H9 (cell line): ENCODE measurements at regions not wholly inside any gene's neighbourhood (a gene's known extent, or its start where the extent isn't known, plus 50 kb on each side); places are given as distances from the start of the nearest gene placed in this dataset.
A peak's percentile ranks its signal among the peaks of the same experiment; 100 is the strongest.

Experiments used
- DNase-seq: peaks from one replicate; pipeline ENCODE4 v3.0.0-alpha.2; 2017
- H2AFZ ChIP-seq: one replicate; pipeline ENCODE4 v1.6.1; 2013; ENCODE audit warnings: mild to moderate bottlenecking, low read length, control low read depth, moderate library complexity
- H2AK5ac ChIP-seq: 2 replicates; pipeline ENCODE4 v1.6.1; 2013; ENCODE audit warnings: low read length, control low read depth, mixed read lengths; ENCODE audit not compliant: insufficient read length
- H2BK120ac ChIP-seq: one replicate; pipeline ENCODE4 v1.6.1; 2013; ENCODE audit warnings: low read depth, mild to moderate bottlenecking, low read length, control low read depth, inconsistent platforms; ENCODE audit not compliant: poor library complexity, severe bottlenecking
- H2BK12ac ChIP-seq: 2 replicates; pipeline ENCODE4 v1.6.1; 2013; ENCODE audit warnings: low read length, control low read depth, mixed read lengths, low read depth; ENCODE audit not compliant: insufficient read length
- H2BK15ac ChIP-seq: 2 replicates; pipeline ENCODE4 v1.6.1; 2013; ENCODE audit warnings: low read depth, low read length, control low read depth
- H2BK20ac ChIP-seq: one replicate; pipeline ENCODE4 v1.6.1; 2013; ENCODE audit warnings: low read depth, mild to moderate bottlenecking, low read length, control low read depth, inconsistent platforms; ENCODE audit not compliant: poor library complexity, severe bottlenecking
- H2BK5ac ChIP-seq: 2 replicates; pipeline ENCODE4 v1.6.1; 2013; ENCODE audit warnings: low read length, control low read depth, mixed read lengths; ENCODE audit not compliant: insufficient read length
- H3K14ac ChIP-seq: 2 replicates; pipeline ENCODE4 v1.6.1; 2013; ENCODE audit warnings: low read length, control low read depth; ENCODE audit not compliant: insufficient read depth
- H3K18ac ChIP-seq: 2 replicates; pipeline ENCODE4 v1.6.1; 2013; ENCODE audit warnings: low read depth, mild to moderate bottlenecking, mixed read lengths, low read length, control low read depth; ENCODE audit not compliant: insufficient read length
- H3K23ac ChIP-seq: 2 replicates; pipeline ENCODE4 v1.6.1; 2013; ENCODE audit warnings: low read length, control low read depth, mixed read lengths, low read depth; ENCODE audit not compliant: insufficient read length
- H3K23me2 ChIP-seq: 2 replicates; pipeline ENCODE4 v1.6.1; 2013; ENCODE audit warnings: low read depth, mild to moderate bottlenecking, mixed read lengths, low read length, control low read depth; ENCODE audit not compliant: insufficient read length, poor library complexity, severe bottlenecking
- H3K27ac ChIP-seq: 2 replicates; pipeline ENCODE4 v1.5.1; 2013; ENCODE audit warnings: low read length, control low read depth, mixed read lengths, low read depth; ENCODE audit not compliant: insufficient read length
- H3K27me3 ChIP-seq: 2 replicates; pipeline ENCODE4 v1.6.1; 2013; ENCODE audit warnings: low read length, control low read depth, inconsistent platforms; ENCODE audit not compliant: insufficient read depth
- H3K4ac ChIP-seq: 2 replicates; pipeline ENCODE4 v1.6.1; 2013; ENCODE audit warnings: low read depth, mild to moderate bottlenecking, control low read depth, inconsistent platforms, low read length, moderate library complexity
- H3K4me1 ChIP-seq: 2 replicates; pipeline ENCODE4 v1.6.1; 2013; ENCODE audit warnings: low read length, control low read depth, inconsistent platforms; ENCODE audit not compliant: insufficient read depth
- H3K4me2 ChIP-seq: 2 replicates; pipeline ENCODE4 v1.6.1; 2013; ENCODE audit warnings: low read length, control low read depth, mixed read lengths; ENCODE audit not compliant: insufficient read length, insufficient read depth
- H3K56ac ChIP-seq: 2 replicates; pipeline ENCODE4 v1.6.1; 2013; ENCODE audit warnings: low read depth, mild to moderate bottlenecking, mixed read lengths, low read length, control low read depth; ENCODE audit not compliant: insufficient read length
- H3K79me1 ChIP-seq: 2 replicates; pipeline ENCODE4 v1.6.1; 2013; ENCODE audit warnings: low read depth, mild to moderate bottlenecking, moderate library complexity, low read length, control low read depth, inconsistent platforms; ENCODE audit not compliant: insufficient read depth, poor library complexity, severe bottlenecking
- H3K79me2 ChIP-seq: 2 replicates; pipeline ENCODE4 v1.6.1; 2013; ENCODE audit warnings: low read length, control low read depth, inconsistent platforms; ENCODE audit not compliant: insufficient read depth
- H3K9ac ChIP-seq: 2 replicates; pipeline ENCODE4 v1.6.1; 2013; ENCODE audit warnings: low read length, control low read depth, mixed read lengths; ENCODE audit not compliant: insufficient read length; ENCODE audit errors: extremely low read depth
- H3K9me3 ChIP-seq: one replicate; pipeline ENCODE4 v1.6.1; 2013; ENCODE audit warnings: low read depth, low read length, inconsistent platforms; ENCODE audit not compliant: control insufficient read depth
- H3T11ph ChIP-seq: one replicate; pipeline ENCODE4 v1.6.1; 2013; ENCODE audit warnings: mild to moderate bottlenecking, low read length, control low read depth, inconsistent platforms
- H4K20me1 ChIP-seq: one replicate; pipeline ENCODE4 v1.6.1; 2013; ENCODE audit not compliant: control insufficient read depth, insufficient read length, insufficient read depth
- H4K5ac ChIP-seq: 2 replicates; pipeline ENCODE4 v1.6.1; 2013; ENCODE audit warnings: low read depth, mild to moderate bottlenecking, mixed read lengths, low read length, control low read depth; ENCODE audit not compliant: insufficient read length
- H4K8ac ChIP-seq: replicated peaks from 2 replicates; pipeline ENCODE4 v1.6.1; 2013; ENCODE audit warnings: low read length, control low read depth, mixed read lengths, low read depth; ENCODE audit not compliant: insufficient read length
- H4K91ac ChIP-seq: 2 replicates; pipeline ENCODE4 v1.6.1; 2013; ENCODE audit warnings: low read depth, mild to moderate bottlenecking, moderate library complexity, mixed read lengths, low read length, control low read depth; ENCODE audit not compliant: insufficient read length
- H3K27ac Mint-ChIP-seq, 3 experiments: 2 replicates in 2 of 3; 3 replicates in 1 of 3; pipeline ENCODE4 v1.8.0; 2020 to 2021; ENCODE audit warnings: mixed read lengths in 3 of 3, mild to moderate bottlenecking in 1 of 3, moderate library complexity in 1 of 3
- H3K27me3 Mint-ChIP-seq: 2 replicates; pipeline ENCODE4 v1.8.0; 2021; ENCODE audit warnings: low read depth, mild to moderate bottlenecking, moderate library complexity, mixed read lengths
- H3K36me3 Mint-ChIP-seq, 3 experiments: 2 replicates in 2 of 3; 3 replicates in 1 of 3; pipeline ENCODE4 v1.8.0; 2020 to 2021; ENCODE audit warnings: low read depth in 3 of 3, mixed read lengths in 3 of 3; ENCODE audit not compliant: insufficient read depth in 1 of 3
- H3K4me1 Mint-ChIP-seq, 2 experiments: 2 replicates each; pipeline ENCODE4 v1.8.0; 2020; ENCODE audit warnings: mixed read lengths in 2 of 2
- H3K4me3 Mint-ChIP-seq, 2 experiments: 2 replicates in 1 of 2; 3 replicates in 1 of 2; pipeline ENCODE4 v1.8.0; 2020 to 2021; ENCODE audit warnings: mild to moderate bottlenecking in 2 of 2, mixed read lengths in 2 of 2, moderate library complexity in 1 of 2
- H3K9me3 Mint-ChIP-seq, 2 experiments: 2 replicates in 1 of 2; 3 replicates in 1 of 2; pipeline ENCODE4 v1.8.0; 2020; ENCODE audit warnings: mild to moderate bottlenecking in 2 of 2, mixed read lengths in 2 of 2, moderate library complexity in 1 of 2
- WGBS: extraction: QIAGEN DNeasy Blood & Tissue Kit; methylation state at CpG from one replicate; pipeline ENCODE4 v1.1.7; 2013; ENCODE audit warnings: missing lambda C conversion rate, low lambda C conversion rate, mixed read lengths; ENCODE audit not compliant: insufficient read length; ENCODE audit errors: extremely low coverage; 5-methylcytosine and 5-hydroxymethylcytosine counted together
- TF ChIP-seq, protein P1 (sequence below): fragments of 200-600 bp; sonication (generic); conservative IDR thresholded peaks from 3 replicates; pipeline ENCODE4 v1.8.0; 2021; ENCODE audit warnings: antibody characterized with exemption, mild to moderate bottlenecking

DNA sequence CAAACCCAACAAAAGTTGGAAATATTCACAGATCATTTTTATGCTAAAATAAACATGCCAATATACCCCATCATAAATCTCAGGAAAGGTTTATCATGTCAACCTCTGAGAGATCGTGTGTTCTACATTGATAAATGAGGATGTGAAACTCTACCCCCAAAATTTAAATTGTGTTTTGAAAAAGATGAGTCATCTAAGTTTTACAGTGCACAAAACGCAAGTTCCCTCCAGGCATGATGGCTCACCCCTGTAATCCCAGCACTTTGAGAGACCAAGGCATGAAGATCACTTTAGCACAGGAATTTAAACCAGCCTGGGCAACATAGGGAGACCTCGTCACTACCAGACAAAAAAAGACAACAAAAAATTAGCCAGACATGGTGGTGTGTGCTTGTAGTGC lies 1487.0 kb upstream of the GBE1 start:
- DNase-seq, result no peak
- Histone ChIP-seq H2BK5ac (no peak overlapping the region), H2BK15ac (no peak overlapping the region), H3K23ac (no peak overlapping the region), H3K4me2 (no peak overlapping the region), H2BK120ac (no peak overlapping the region), H2AK5ac (no peak overlapping the region), H3T11ph (no peak overlapping the region), H4K8ac (no peak overlapping the region), H3K14ac (no peak overlapping the region), H2BK20ac (no peak overlapping the region), H4K91ac (no peak overlapping the region), H2AFZ (no peak overlapping the region), H3K27me3 (no peaks in the 10 kb centered on the region), H3K27ac (no peak overlapping the region), H3K79me2 (no peaks in the 10 kb centered on the region), H4K5ac (no peak overlapping the region), H3K23me2 (no peaks in the 10 kb centered on the region), H3K4me1 (no peaks in the 10 kb centered on the region), H3K79me1 (no peaks in the 10 kb centered on the region), H3K18ac (no peak overlapping the region), H3K56ac (no peak overlapping the region), H4K20me1 (no peaks in the 10 kb centered on the region), H2BK12ac (no peak overlapping the region), H3K9me3 (no peaks in the 10 kb centered on the region), H3K9ac (no peak overlapping the region), H3K4ac (no peak overlapping the region)
- no peaks in the 10 kb centered on the region; the same call in 1 of the 2 replicates for H3K27me3 Mint-ChIP-seq
- no peaks in the 10 kb centered on the region for H3K4me1 Mint-ChIP-seq
- peaks cover 21 to 25% of the 10 kb centered on the region in 2 experiments for H3K9me3 Mint-ChIP-seq
- TF ChIP-seq, protein P1, sequence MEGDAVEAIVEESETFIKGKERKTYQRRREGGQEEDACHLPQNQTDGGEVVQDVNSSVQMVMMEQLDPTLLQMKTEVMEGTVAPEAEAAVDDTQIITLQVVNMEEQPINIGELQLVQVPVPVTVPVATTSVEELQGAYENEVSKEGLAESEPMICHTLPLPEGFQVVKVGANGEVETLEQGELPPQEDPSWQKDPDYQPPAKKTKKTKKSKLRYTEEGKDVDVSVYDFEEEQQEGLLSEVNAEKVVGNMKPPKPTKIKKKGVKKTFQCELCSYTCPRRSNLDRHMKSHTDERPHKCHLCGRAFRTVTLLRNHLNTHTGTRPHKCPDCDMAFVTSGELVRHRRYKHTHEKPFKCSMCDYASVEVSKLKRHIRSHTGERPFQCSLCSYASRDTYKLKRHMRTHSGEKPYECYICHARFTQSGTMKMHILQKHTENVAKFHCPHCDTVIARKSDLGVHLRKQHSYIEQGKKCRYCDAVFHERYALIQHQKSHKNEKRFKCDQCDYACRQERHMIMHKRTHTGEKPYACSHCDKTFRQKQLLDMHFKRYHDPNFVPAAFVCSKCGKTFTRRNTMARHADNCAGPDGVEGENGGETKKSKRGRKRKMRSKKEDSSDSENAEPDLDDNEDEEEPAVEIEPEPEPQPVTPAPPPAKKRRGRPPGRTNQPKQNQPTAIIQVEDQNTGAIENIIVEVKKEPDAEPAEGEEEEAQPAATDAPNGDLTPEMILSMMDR, result no peak
- no peak overlapping the region for H3K4me3 Mint-ChIP-seq
- peaks cover 0 to 15% (median 8%) of the 10 kb centered on the region in 3 experiments; a peak in 5 of 7 replicates for H3K36me3 Mint-ChIP-seq
- WGBS, result no CpG with 5 or more reads among the region's 3 CpGs
- peak overlapping the region in 1 of 3 experiments; percentile 70; a peak in 2 of 7 replicates for H3K27ac Mint-ChIP-seq
